OCI-LY3 (cell line): ENCODE measurements at regions not wholly inside any gene's neighbourhood (a gene's known extent, or its start where the extent isn't known, plus 50 kb on each side); places are given as distances from the start of the nearest gene placed in this dataset.

Experiments
- CTCF ChIP-seq: fragments of 200-600, 300-600 bp; sonication (generic); IDR thresholded peaks from 2 replicates; pipeline ENCODE4 v1.5.1; 2014; ENCODE audit warnings: antibody characterized with exemption, low read length, low read depth
- EZH2phosphoT487 ChIP-seq: fragments of 200-600 bp; shearing (Covaris generic); IDR thresholded peaks from 2 replicates; pipeline ENCODE4 v1.6.1; 2018; ENCODE audit warnings: antibody characterized with exemption, mixed run types, low read depth

GRCh38 chr2:168350380-168350779 lies 103.0 kb upstream of the STK39 start:
- TF ChIP-seq CTCF: no peak
- TF ChIP-seq EZH2phosphoT487: no peak
